Activated CD8-positive, alpha-beta T cell treated with anti-CD3 and anti-CD28 coated beads for 36 hours (primary cell): ENCODE measurements at regions not wholly inside any gene's neighbourhood (a gene's known extent, or its start where the extent isn't known, plus 50 kb on each side); places are given as distances from the start of the nearest gene placed in this dataset.

ENCODE experiments used
- ATAC-seq: fragments of 200-7000 bp; cut with Tn5 transposase; one replicate; pipeline ENCODE4 v1.10.0; 2021; ENCODE audit warnings: mild to moderate bottlenecking, moderate library complexity
- CTCF ChIA-PET: fragments of 350-600 bp; sonication (Branson Sonifier 250); formaldehyde crosslinking; loops from one replicate; lab custom pipeline; 2021; ENCODE audit warnings: antibody characterized with exemption; lab: Charles Lee
- POLR2A ChIA-PET: fragments of 350-600 bp; sonication (Branson Sonifier 250); formaldehyde crosslinking; loops from one replicate; lab custom pipeline; 2021; ENCODE audit warnings: antibody characterized with exemption; lab: Charles Lee
- DNase-seq: peaks from one replicate; pipeline ENCODE4 v3.0.0-alpha.2; 2020
- H3K27ac Mint-ChIP-seq: one replicate; pipeline ENCODE4 v1.8.0; 2021; ENCODE audit warnings: mild to moderate bottlenecking, mixed read lengths
- H3K27me3 Mint-ChIP-seq: one replicate; pipeline ENCODE4 v1.8.0; 2021; ENCODE audit warnings: mixed read lengths
- H3K36me3 Mint-ChIP-seq: one replicate; pipeline ENCODE4 v1.8.0; 2021; ENCODE audit warnings: low read depth, mixed read lengths
- H3K4me1 Mint-ChIP-seq: one replicate; pipeline ENCODE4 v1.8.0; 2021; ENCODE audit warnings: low read depth, mixed read lengths
- H3K4me3 Mint-ChIP-seq: one replicate; pipeline ENCODE4 v1.8.0; 2021; ENCODE audit warnings: mild to moderate bottlenecking, moderate library complexity, mixed read lengths
- H3K9me3 Mint-ChIP-seq: one replicate; pipeline ENCODE4 v1.8.0; 2021; ENCODE audit warnings: mixed read lengths
- CTCF ChIP-seq: fragments of 200-600 bp; IDR thresholded peaks from one replicate; pipeline ENCODE4 v1.8.0; 2022; ENCODE audit warnings: antibody characterized with exemption, mild to moderate bottlenecking
- intact Hi-C: fragments of 100-400 bp; cut with micrococcal nuclease; formaldehyde crosslinking; loops from one replicate; pipeline ENCODE4 v1.10.0; 2022

- POLR2A ChIA-PET: no interaction called here
- ATAC-seq: no peak
Measured at GRCh38 chr5:125277494-125278154, 531.2 kb upstream of the ZNF608 start.

DNA sequence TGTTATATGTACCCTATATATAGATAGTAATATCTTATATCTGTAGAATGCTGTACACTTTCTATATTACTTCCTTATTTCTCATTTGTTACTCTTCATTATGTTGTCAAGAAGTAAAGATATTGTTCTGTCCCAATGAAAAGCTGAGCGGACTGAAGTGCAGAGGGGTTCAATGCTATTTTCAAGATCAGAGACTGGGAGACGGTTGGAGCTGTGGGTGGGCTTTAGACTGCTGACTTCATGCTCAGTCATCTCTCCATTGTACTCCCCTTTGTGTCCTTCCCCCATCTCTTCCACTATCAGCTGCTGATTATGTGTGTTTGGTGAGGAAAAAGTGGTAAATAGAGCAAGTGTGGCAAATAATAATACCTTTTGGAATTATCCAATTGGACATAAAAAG is 532.3 kb upstream of the ZNF608 start:
- no peak for ATAC-seq
- ChIA-PET CTCF (no interaction called here), POLR2A (no interaction called here)
- Mint-ChIP-seq H3K36me3 (no peaks in the 10 kb centered on the region), H3K27ac (no peak overlapping the region), H3K4me3 (no peak overlapping the region), H3K27me3 (no peaks in the 10 kb centered on the region), H3K4me1 (no peaks in the 10 kb centered on the region), H3K9me3 (no peaks in the 10 kb centered on the region)
- TF ChIP-seq CTCF: no peak
- intact Hi-C loops: no loop called here
- DNase-seq: no peak

More at GRCh38 chr5:125277494-125278154, 531.2 kb upstream of the ZNF608 start:
- H3K4me3 Mint-ChIP-seq: no peak overlapping the region
- H3K36me3 Mint-ChIP-seq: no peaks in the 10 kb centered on the region
- no peak for TF ChIP-seq CTCF
- intact Hi-C loops: no loop called here
- no peak for DNase-seq
- no peaks in the 10 kb centered on the region for H3K27me3 Mint-ChIP-seq
- no peak overlapping the region for H3K27ac Mint-ChIP-seq
- H3K9me3 Mint-ChIP-seq: peaks cover 1% of the 10 kb centered on the region
- no peaks in the 10 kb centered on the region for H3K4me1 Mint-ChIP-seq
- CTCF ChIA-PET: no interaction called here

DNA sequence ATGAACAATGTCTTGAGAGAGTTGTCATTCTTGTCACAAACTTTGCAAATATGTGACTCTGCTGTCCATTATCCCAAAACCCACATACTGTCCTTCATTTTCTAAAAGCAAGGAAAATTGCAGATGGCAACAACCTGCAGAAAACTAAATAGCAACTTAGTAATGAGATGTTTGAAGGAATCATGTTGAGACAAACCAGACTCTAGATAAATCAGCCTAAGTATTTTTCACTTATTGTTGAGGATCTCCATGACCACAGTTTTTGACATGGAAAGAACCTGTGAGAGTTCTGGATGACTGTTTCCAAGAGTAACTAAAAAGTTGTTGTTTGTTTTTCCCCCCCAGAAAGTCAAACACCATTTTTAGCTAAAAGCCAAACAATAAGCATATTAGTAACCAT is 535.2 kb upstream of the ZNF608 start:
- H3K36me3 Mint-ChIP-seq: no peaks in the 10 kb centered on the region
- ChIA-PET CTCF (no interaction called here), POLR2A (interaction anchor here (0.7 kb wide), 1 partner anchor 584 kb away, joined by 3 read pairs; no protein-coding TSS in a partner anchor)
- DNase-seq (no peak), ATAC-seq (no peak)
- no peak overlapping the region for H3K4me3 Mint-ChIP-seq
- intact Hi-C loops: no loop called here
- no peak overlapping the region for H3K27ac Mint-ChIP-seq
- H3K9me3 Mint-ChIP-seq: peaks cover 2% of the 10 kb centered on the region
- TF ChIP-seq CTCF: no peak
- H3K4me1 Mint-ChIP-seq: no peaks in the 10 kb centered on the region
- no peaks in the 10 kb centered on the region for H3K27me3 Mint-ChIP-seq

DNA sequence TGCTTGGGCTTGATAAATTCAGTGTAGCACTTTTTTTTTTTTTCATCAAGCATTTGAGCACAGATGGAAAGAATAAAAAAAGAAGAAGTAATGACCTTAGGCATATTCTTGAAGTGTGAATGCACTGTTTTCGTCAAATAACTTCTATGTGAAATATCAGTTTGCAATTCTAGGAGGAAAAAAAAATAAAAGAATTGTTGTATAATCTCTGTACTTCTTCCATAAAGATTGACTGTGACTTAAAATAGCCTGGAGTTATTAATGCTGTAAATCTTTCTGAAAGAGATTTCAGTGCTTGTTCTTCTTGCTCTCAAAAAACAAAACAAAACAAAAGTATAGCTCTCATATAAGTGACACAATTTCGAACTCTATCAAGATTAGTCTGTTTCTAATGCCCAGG is 536.9 kb upstream of the ZNF608 start:
- peaks cover 2% of the 10 kb centered on the region for H3K9me3 Mint-ChIP-seq
- H3K4me3 Mint-ChIP-seq: no peak overlapping the region
- no peak for TF ChIP-seq CTCF
- DNase-seq (no peak), ATAC-seq (no peak)
- H3K36me3 Mint-ChIP-seq: no peaks in the 10 kb centered on the region
- no peaks in the 10 kb centered on the region for H3K27me3 Mint-ChIP-seq
- ChIA-PET POLR2A (no interaction called here), CTCF (no interaction called here)
- no peak overlapping the region for H3K27ac Mint-ChIP-seq
- intact Hi-C loops: no loop called here
- H3K4me1 Mint-ChIP-seq: no peaks in the 10 kb centered on the region

DNA sequence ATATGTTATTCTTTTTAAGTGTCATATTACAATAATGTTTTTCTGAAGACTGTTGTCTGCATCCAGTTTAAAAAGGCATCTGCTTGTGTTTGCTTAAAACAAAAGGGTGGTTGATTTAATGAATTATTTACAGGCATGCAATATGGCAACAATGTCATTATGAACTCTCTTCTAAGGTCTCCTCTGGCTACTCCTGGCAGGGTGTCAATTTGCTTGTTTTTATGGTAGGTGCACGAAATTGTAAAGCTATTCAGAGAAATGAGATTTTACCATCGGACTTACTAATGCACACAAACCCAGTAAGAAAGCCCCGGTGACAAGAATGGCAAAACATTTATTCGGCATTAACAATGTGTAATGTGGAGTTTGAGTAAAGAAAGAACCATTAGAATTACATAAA is 539.8 kb upstream of the ZNF608 start:
- ATAC-seq (no peak), DNase-seq (no peak)
- ChIA-PET POLR2A (no interaction called here), CTCF (no interaction called here)
- Mint-ChIP-seq H3K9me3 (peaks cover 2% of the 10 kb centered on the region), H3K27me3 (no peaks in the 10 kb centered on the region), H3K36me3 (no peaks in the 10 kb centered on the region), H3K27ac (no peak overlapping the region), H3K4me3 (no peak overlapping the region), H3K4me1 (no peaks in the 10 kb centered on the region)
- no peak for TF ChIP-seq CTCF
- intact Hi-C loops: no loop called here
